Trophoblast cell (in vitro differentiated cells and primary cell): ENCODE measurements at regions not wholly inside any gene's neighbourhood (a gene's known extent, or its start where the extent isn't known, plus 50 kb on each side); places are given as distances from the start of the nearest gene placed in this dataset.
A peak's percentile ranks its signal among the peaks of the same experiment; 100 is the strongest.
"Not testable (repeated sequence)": the region's sequence is repeated elsewhere in the genome, so short reads cannot be mapped to it uniquely, and the experiment has no call there.

Experiments used
- DNase-seq, 2 donors: peaks; one replicate each; pipeline ENCODE4 v3.0.0-alpha.2; 2016
- H2AFZ ChIP-seq: 2 replicates; pipeline ENCODE4 v1.6.1; 2013; ENCODE audit warnings: low read length, moderate library complexity, mild to moderate bottlenecking; ENCODE audit not compliant: insufficient read depth, poor library complexity
- H2AK5ac ChIP-seq: 2 replicates; pipeline ENCODE4 v1.6.1; 2013; ENCODE audit warnings: mild to moderate bottlenecking, low read length
- H2BK120ac ChIP-seq: 2 replicates; pipeline ENCODE4 v1.6.1; 2013; ENCODE audit warnings: low read length, mild to moderate bottlenecking, moderate library complexity; ENCODE audit not compliant: insufficient read depth, poor library complexity
- H2BK12ac ChIP-seq: 2 replicates; pipeline ENCODE4 v1.6.1; 2013; ENCODE audit warnings: mild to moderate bottlenecking, low read length, moderate library complexity
- H2BK5ac ChIP-seq: 2 replicates; pipeline ENCODE4 v1.6.1; 2013; ENCODE audit warnings: low read length, low read depth, moderate library complexity, mild to moderate bottlenecking; ENCODE audit not compliant: poor library complexity
- H3K14ac ChIP-seq: 2 replicates; pipeline ENCODE4 v1.6.1; 2013; ENCODE audit warnings: mild to moderate bottlenecking, low read length
- H3K18ac ChIP-seq: 2 replicates; pipeline ENCODE4 v1.6.1; 2013; ENCODE audit warnings: mild to moderate bottlenecking, low read length
- H3K23ac ChIP-seq: 2 replicates; pipeline ENCODE4 v1.6.1; 2013; ENCODE audit warnings: low read length
- H3K27ac ChIP-seq: 2 replicates; pipeline ENCODE4 v1.5.1; 2013; ENCODE audit warnings: low read depth, mild to moderate bottlenecking, inconsistent platforms, low read length, moderate library complexity
- H3K27me3 ChIP-seq: 2 replicates; pipeline ENCODE4 v1.6.1; 2013; ENCODE audit warnings: inconsistent platforms, mild to moderate bottlenecking, low read length, moderate library complexity; ENCODE audit not compliant: insufficient read depth
- H3K36me3 ChIP-seq, 2 experiments: 1 replicate in 1 of 2; 2 replicates in 1 of 2; pipeline ENCODE4 v1.6.1; 2013; ENCODE audit warnings: low read length in 2 of 2, mild to moderate bottlenecking in 2 of 2, moderate library complexity in 1 of 2; ENCODE audit not compliant: insufficient read depth in 2 of 2, control insufficient read depth in 1 of 2
- H3K4ac ChIP-seq: 2 replicates; pipeline ENCODE4 v1.6.1; 2013; ENCODE audit warnings: low read depth, mild to moderate bottlenecking, low read length, moderate library complexity
- H3K4me1 ChIP-seq, 2 experiments: 1 replicate in 1 of 2; 2 replicates in 1 of 2; pipeline ENCODE4 v1.6.1; 2013; ENCODE audit warnings: low read length in 2 of 2, mild to moderate bottlenecking in 2 of 2, moderate library complexity in 1 of 2; ENCODE audit not compliant: insufficient read depth in 2 of 2, control insufficient read depth in 1 of 2
- H3K4me2 ChIP-seq: 2 replicates; pipeline ENCODE4 v1.6.1; 2013; ENCODE audit warnings: inconsistent platforms, mild to moderate bottlenecking, low read length, moderate library complexity
- H3K4me3 ChIP-seq: 2 replicates; pipeline ENCODE4 v1.5.1; 2013; ENCODE audit warnings: mild to moderate bottlenecking, low read depth, low read length, inconsistent platforms
- H3K79me1 ChIP-seq: one replicate; pipeline ENCODE4 v1.6.1; 2013; ENCODE audit warnings: low read length
- H3K79me2 ChIP-seq: 2 replicates; pipeline ENCODE4 v1.6.1; 2013; ENCODE audit warnings: low read length, mild to moderate bottlenecking; ENCODE audit not compliant: control insufficient read depth, insufficient read depth, poor library complexity
- H3K9ac ChIP-seq: 2 replicates; pipeline ENCODE4 v1.6.1; 2013; ENCODE audit warnings: mild to moderate bottlenecking, low read length
- H3K9me3 ChIP-seq: 2 replicates; pipeline ENCODE4 v1.6.1; 2013; ENCODE audit warnings: low read depth, mild to moderate bottlenecking, control low read depth, inconsistent platforms, low read length; ENCODE audit not compliant: insufficient read depth
- H4K12ac ChIP-seq: 2 replicates; pipeline ENCODE4 v1.6.1; 2013; ENCODE audit warnings: low read depth, mild to moderate bottlenecking, low read length, moderate library complexity
- H4K8ac ChIP-seq: 2 replicates; pipeline ENCODE4 v1.6.1; 2013; ENCODE audit warnings: low read depth, mild to moderate bottlenecking, low read length, moderate library complexity
- H4K91ac ChIP-seq: one replicate; pipeline ENCODE4 v1.6.1; 2013; ENCODE audit warnings: low read depth, mild to moderate bottlenecking, low read length, moderate library complexity
- WGBS: extraction: QIAGEN DNeasy Blood & Tissue Kit; methylation state at CpG from one replicate; pipeline ENCODE4 v1.1.7; 2013; ENCODE audit warnings: missing lambda C conversion rate; ENCODE audit not compliant: insufficient read length, insufficient coverage; ENCODE audit errors: extremely low coverage; 5-methylcytosine and 5-hydroxymethylcytosine counted together

DNA sequence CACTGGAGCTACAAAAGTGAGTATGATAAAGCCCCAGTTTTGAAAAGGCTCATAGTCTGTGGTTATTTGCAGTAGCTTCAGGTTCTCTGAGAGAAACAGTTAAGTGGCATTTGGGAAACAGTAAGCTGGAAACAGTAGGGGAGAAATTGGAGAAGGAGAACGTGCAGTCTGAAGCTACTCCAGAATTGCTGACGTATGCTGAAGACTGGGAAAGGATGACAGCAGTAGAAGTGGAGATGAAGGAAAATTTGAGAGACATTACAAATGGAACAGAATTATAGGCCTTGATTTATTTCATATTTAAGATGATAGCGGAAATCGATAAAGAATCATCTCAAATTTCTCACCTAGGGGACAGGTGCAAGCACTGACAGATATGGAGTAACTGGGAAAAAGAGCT, 248.8 kb downstream of the CAAP1 start:
- no peak overlapping the region for H2AFZ ChIP-seq
- no peak overlapping the region for H3K4me3 ChIP-seq
- H3K9ac ChIP-seq = no peak overlapping the region
- H3K27ac ChIP-seq = no peak overlapping the region
- H2AK5ac ChIP-seq = no peak overlapping the region
- no peaks in the 10 kb centered on the region for H3K79me1 ChIP-seq
- H4K8ac ChIP-seq = no peak overlapping the region
- no peak overlapping the region for H4K91ac ChIP-seq
- no peak overlapping the region for H3K14ac ChIP-seq
- H2BK5ac ChIP-seq = no peak overlapping the region
- H3K4me2 ChIP-seq = no peak overlapping the region
- H3K27me3 ChIP-seq = no peaks in the 10 kb centered on the region
- no peaks in the 10 kb centered on the region for H3K36me3 ChIP-seq
- no peaks in the 10 kb centered on the region for H3K9me3 ChIP-seq
- no peak for DNase-seq
- no CpG with 5 or more reads among the region's 4 CpGs for WGBS
- H4K12ac ChIP-seq = no peak overlapping the region
- H3K23ac ChIP-seq = no peak overlapping the region
- no peaks in the 10 kb centered on the region for H3K79me2 ChIP-seq
- no peaks in the 10 kb centered on the region for H3K4me1 ChIP-seq
- H2BK12ac ChIP-seq = no peak overlapping the region
- no peak overlapping the region for H2BK120ac ChIP-seq
- H3K4ac ChIP-seq = no peak overlapping the region
- H3K18ac ChIP-seq = no peak overlapping the region

- Histone ChIP-seq H3K9ac (no peak overlapping the region), H2BK120ac (no peak overlapping the region), H3K18ac (no peak overlapping the region), H3K9me3 (no peaks in the 10 kb centered on the region), H3K4ac (no peak overlapping the region), H2AFZ (no peak overlapping the region), H3K14ac (no peak overlapping the region), H2BK5ac (no peak overlapping the region), H3K36me3 (no peaks in the 10 kb centered on the region), H4K12ac (no peak overlapping the region), H3K27ac (no peak overlapping the region), H3K4me3 (no peak overlapping the region), H3K4me2 (no peak overlapping the region), H3K23ac (no peak overlapping the region), H3K4me1 (no peaks in the 10 kb centered on the region), H4K8ac (no peak overlapping the region), H3K79me2 (no peaks in the 10 kb centered on the region), H4K91ac (no peak overlapping the region), H3K27me3 (no peaks in the 10 kb centered on the region), H2BK12ac (no peak overlapping the region), H2AK5ac (no peak overlapping the region), H3K79me1 (no peaks in the 10 kb centered on the region)
- WGBS = no CpG with 5 or more reads among the region's 1 CpG
- DNase-seq = no peak
Measured at GRCh38 chr9:26639761-26640160, 252.8 kb downstream of the CAAP1 start.

DNA sequence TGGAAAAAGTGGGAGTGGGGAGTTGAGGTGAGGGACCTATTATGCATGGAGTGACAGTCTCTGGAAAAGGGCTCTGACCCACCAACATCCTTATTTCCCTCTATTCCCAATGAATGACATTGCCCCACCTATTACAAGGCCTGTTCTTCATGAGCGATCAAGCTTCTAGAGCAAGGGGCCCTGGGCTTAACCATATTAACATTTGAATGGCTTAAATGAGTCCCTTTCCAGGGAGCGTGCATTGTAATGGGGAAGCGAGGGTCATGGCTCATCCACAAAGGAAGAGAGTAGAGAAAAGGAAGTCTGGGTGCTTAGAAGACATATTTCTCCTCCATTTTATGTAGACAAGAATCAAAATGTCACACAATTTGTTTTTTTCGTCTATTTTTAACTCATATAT, 255.5 kb downstream of the CAAP1 start:
- WGBS = 100% methylated on average over 1 of the region's 4 CpGs

DNA sequence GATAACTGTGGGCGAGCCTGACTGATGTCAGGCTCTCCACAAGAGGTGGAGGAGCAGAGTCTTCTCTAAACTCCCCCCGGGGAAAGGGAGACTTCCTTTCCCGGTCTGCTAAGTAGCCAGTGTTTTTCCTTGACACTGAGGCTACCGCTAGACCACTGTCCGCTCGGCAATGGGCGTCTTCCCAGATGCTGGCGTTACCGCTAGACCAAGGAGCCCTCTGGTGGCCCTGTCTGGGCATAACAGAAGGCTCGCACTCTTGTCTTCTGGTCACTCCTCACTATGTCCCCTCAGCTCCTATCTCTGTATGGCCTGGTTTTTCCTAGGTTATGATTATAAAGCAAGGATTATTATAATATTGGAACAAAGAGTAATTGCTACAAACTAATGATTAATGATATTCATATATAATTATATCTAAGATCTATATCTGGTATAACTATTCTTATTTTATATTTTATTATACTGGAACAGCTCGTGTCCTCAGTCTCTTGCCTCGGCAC, 278.7 kb downstream of the CAAP1 start:
- not testable (repeated sequence) for H3K4ac ChIP-seq, H3K79me2 ChIP-seq, H2BK120ac ChIP-seq, H2AK5ac ChIP-seq, H3K18ac ChIP-seq, H3K9me3 ChIP-seq, H4K12ac ChIP-seq, H3K9ac ChIP-seq, H3K27me3 ChIP-seq, H2BK5ac ChIP-seq, H2AFZ ChIP-seq, H3K27ac ChIP-seq, H3K23ac ChIP-seq, H3K79me1 ChIP-seq, H4K8ac ChIP-seq, H2BK12ac ChIP-seq, H3K14ac ChIP-seq, H3K4me2 ChIP-seq, H3K4me3 ChIP-seq, H3K36me3 ChIP-seq, H4K91ac ChIP-seq, H3K4me1 ChIP-seq
- peak in 1 of 2 donors; percentile 7 for DNase-seq
- WGBS = no CpG with 5 or more reads among the region's 12 CpGs

More for the DNA sequence above, 255.5 kb downstream of the CAAP1 start:
- Histone ChIP-seq H3K4me3 (no peak overlapping the region), H2BK12ac (no peak overlapping the region), H3K4me1 (no peaks in the 10 kb centered on the region), H2BK5ac (no peak overlapping the region), H3K4me2 (no peak overlapping the region), H4K12ac (no peak overlapping the region), H3K9me3 (no peaks in the 10 kb centered on the region), H2AK5ac (no peak overlapping the region), H3K27ac (no peak overlapping the region), H3K79me1 (no peaks in the 10 kb centered on the region), H3K4ac (no peak overlapping the region), H3K23ac (no peak overlapping the region), H3K36me3 (no peaks in the 10 kb centered on the region), H3K27me3 (no peaks in the 10 kb centered on the region), H3K9ac (no peak overlapping the region), H3K14ac (no peak overlapping the region), H4K8ac (no peak overlapping the region), H2BK120ac (no peak overlapping the region), H3K79me2 (no peaks in the 10 kb centered on the region), H2AFZ (no peak overlapping the region), H4K91ac (no peak overlapping the region), H3K18ac (no peak overlapping the region)
- DNase-seq = no peak
